ENCODE measurements at regions not wholly inside any gene's neighbourhood (a gene's known extent, or its start where the extent isn't known, plus 50 kb on each side); places are given as distances from the start of the nearest gene placed in this dataset.
"Not testable (repeated sequence)": the region's sequence is repeated elsewhere in the genome, so short reads cannot be mapped to it uniquely, and the experiment has no call there.

DNA sequence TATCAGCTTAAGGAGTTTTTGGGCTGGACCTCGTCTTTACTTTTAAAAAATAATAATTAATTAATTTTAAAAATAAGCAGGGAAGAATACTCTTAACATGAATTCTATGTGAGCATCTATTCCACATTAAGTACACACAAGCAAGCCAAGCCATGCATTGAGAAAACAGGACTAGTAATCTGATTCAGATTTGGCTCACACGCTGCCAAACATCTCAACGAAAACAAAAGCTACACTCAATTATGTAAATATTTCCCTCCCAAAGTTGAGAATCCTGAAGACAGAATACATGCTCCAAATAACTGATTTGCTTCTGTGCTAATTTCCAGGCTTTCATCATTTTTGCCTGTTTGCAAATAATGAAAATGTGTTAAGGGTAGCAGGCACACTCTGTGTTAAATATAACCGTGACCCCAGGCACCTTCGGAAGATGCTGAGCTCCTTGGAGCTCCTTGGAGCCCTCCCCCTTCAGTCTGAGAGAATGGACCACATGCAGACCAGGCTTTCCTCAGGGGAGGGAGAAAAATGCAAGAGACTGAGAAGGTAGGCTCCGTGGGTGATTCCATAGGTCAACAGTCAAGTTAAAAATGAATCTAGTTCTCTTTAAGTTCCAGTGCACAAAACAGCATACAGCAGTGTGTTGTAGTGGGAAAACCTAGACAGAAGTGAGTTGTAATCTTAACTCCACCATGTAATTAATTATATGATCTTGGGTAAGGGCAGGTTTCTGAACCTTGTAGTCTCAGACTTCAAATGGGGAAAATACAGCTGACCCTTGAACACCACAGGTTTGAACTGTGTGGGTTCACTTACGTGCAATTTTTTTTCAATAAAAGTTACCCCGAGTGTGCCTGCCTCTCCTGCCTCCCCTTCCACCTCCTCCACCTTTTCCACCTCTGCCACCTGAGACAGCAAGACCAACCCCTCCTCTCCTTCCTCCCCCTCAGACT is 161.3 kb upstream of the RREB1 start:
- ATAC-seq: peak; percentile 33
- Histone ChIP-seq H3K4me1 (ENCODE audit: low read depth) (peaks cover 2% of the 10 kb centered on the region), H3K36me3 (ENCODE audit: low read depth) (no peaks in the 10 kb centered on the region), H3K4me3 (no peak overlapping the region), H3K9me3 (peaks cover 8% of the 10 kb centered on the region)
- DNase-seq: no peak
- TF ChIP-seq CTCF (IDR thresholded peaks at IDR 0.05): no peak
- intact Hi-C loops (cut with DNase I, micrococcal nuclease): no loop called here

DNA sequence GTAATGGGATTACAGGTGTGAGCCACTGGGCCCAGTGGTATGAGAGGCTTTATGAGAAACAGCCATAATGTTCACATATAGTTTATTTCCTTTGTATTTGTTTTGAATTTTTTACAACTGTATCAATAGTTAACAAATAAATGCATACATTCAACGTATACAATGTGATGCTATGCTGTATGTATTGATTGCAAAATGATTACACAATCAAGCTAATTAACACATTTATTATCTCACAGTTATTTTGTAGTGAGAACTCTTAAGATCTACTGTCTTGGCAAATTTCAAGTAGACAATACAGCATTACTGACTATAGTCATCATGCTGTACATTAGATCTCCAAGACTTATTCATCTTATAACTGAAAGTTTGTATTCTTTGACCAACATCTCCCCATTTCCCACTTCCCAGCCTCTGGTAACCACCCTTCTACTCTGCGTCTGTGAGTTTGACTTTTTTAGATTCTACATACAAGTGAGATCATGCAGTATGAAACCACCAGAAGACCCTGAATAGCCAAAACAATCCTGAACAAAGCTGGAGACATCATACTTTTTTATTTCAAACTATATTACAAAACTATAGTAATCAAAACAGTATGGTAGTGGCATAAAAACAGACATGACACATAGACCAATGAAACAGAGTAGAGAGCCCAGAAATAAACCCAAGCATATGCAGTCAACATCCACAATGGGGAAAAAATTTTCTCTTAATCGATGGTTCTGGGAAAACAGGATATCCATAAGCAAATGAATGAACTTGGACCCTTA is 157.2 kb upstream of the RREB1 start:
- peaks cover 9% of the 10 kb centered on the region for H3K9me3 ChIP-seq
- intact Hi-C loops (cut with DNase I, micrococcal nuclease): no loop called here
- no peaks in the 10 kb centered on the region for H3K36me3 ChIP-seq (ENCODE audit: low read depth)
- no peaks in the 10 kb centered on the region for H3K4me1 ChIP-seq (ENCODE audit: low read depth)
- no peak for TF ChIP-seq CTCF (IDR thresholded peaks at IDR 0.05)
- DNase-seq: no peak
- ATAC-seq: no peak
- H3K4me3 ChIP-seq: no peak overlapping the region

DNA sequence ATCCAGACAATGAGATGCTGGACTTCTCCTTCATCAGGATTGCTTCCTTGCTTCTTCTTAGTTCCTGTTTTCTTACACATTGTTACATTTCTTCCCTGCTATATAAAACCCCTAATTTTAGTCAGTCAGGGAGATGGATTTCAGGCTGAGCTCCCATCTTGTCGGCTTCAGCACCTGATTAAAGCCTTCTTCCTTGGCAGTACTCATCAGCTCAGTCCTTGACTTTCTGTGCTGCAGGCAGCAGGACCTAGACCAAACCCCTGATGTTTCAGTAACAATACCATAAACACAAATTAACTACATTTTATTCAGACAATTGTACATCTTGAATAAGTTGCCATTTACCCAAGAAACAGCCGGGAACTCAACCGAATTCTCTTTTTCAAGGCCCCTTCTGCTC is 156.4 kb upstream of the RREB1 start:
- Histone ChIP-seq H3K9me3 (peaks cover 9% of the 10 kb centered on the region), H3K4me1 (ENCODE audit: low read depth) (no peaks in the 10 kb centered on the region), H3K36me3 (ENCODE audit: low read depth) (no peaks in the 10 kb centered on the region), H3K4me3 (no peak overlapping the region)
- DNase-seq (no peak), ATAC-seq (no peak)
- intact Hi-C loops (cut with DNase I, micrococcal nuclease): no loop called here
- TF ChIP-seq CTCF (IDR thresholded peaks at IDR 0.05): no peak

GRCh38 chr6:6952484-6952883 is 155.3 kb upstream of the RREB1 start:
- H3K4me1 ChIP-seq (ENCODE audit: low read depth): no peaks in the 10 kb centered on the region
- peaks cover 9% of the 10 kb centered on the region for H3K9me3 ChIP-seq
- H3K4me3 ChIP-seq: no peak overlapping the region
- intact Hi-C loops (cut with DNase I, micrococcal nuclease): no loop called here
- ATAC-seq (no peak), DNase-seq (no peak)
- no peaks in the 10 kb centered on the region for H3K36me3 ChIP-seq (ENCODE audit: low read depth)
- no peak for TF ChIP-seq CTCF (IDR thresholded peaks at IDR 0.05)

GRCh38 chr6:6952927-6953326 is 154.8 kb upstream of the RREB1 start:
- DNase-seq; ATAC-seq; H3K36me3 ChIP-seq (ENCODE audit: low read depth); H3K4me1 ChIP-seq (ENCODE audit: low read depth); H3K4me3 ChIP-seq; H3K9me3 ChIP-seq; intact Hi-C loops (cut with DNase I, micrococcal nuclease): not testable (repeated sequence)
